CD4-positive, alpha-beta T cell treated with Interleukin-1 beta for 1 hour (primary cell): ENCODE measurements at regions not wholly inside any gene's neighbourhood (a gene's known extent, or its start where the extent isn't known, plus 50 kb on each side); places are given as distances from the start of the nearest gene placed in this dataset.

ENCODE experiments used
- DNase-seq, 2 donors: peaks; one replicate each; pipeline ENCODE4 v3.0.0-alpha.2; 2020 to 2022

GRCh38 chr18:39825485-39826150 lies 2129.4 kb upstream of the PIK3C3 start:
- DNase-seq: no peak

GRCh38 chr18:39806525-39806924 lies 2148.5 kb upstream of the PIK3C3 start:
- no peak for DNase-seq

GRCh38 chr18:39805218-39805617 lies 2149.8 kb upstream of the PIK3C3 start:
- DNase-seq: no peak

DNA sequence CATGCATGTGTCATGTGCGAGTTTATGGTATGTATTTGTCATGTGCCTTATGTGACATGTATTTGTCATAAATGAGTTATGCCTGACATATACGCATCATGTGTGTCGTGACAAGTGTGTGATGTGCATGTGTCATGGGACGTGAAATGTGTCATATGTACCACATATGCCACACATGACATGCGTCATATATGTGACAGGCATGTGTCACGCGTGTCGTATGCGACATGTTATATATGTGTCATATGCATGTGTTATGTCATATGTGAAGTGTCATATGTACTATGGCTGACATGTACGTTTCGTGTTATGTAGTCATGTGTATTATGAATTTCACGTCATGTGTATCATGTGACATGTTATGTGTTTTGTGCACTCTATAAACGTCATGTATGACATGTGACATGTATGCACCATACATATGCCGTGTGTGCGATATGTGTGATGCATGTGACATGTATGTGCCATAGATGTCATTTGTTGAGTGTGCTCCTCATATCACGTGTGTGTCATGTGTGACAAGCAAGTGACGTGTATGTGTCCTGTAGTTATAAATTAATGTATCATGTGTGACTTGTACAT lies 2152.3 kb upstream of the PIK3C3 start:
- DNase-seq: no peak

GRCh38 chr18:39801848-39802247 lies 2153.2 kb upstream of the PIK3C3 start:
- DNase-seq: no peak

GRCh38 chr18:39801010-39801409 lies 2154.0 kb upstream of the PIK3C3 start:
- DNase-seq: no peak

DNA sequence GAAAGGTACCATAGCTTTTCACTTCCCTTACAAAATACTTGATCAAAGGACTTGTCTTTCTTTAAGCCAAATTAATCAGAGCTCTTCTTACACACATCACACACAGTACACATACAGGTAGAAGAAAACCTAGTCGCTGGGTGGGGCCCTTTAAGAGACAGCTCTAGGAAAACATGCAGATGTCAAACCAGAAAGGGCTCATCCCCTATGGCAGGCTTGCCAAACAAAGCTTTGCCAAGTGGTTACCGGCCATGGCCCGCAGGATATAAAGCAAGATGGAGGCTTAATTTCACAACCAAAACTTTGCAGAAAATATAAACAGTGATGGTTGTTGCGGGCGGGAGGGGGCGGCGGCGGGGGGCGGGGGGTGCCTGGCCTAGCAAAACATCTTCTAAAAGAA lies 2156.0 kb upstream of the PIK3C3 start:
- no peak for DNase-seq

DNA sequence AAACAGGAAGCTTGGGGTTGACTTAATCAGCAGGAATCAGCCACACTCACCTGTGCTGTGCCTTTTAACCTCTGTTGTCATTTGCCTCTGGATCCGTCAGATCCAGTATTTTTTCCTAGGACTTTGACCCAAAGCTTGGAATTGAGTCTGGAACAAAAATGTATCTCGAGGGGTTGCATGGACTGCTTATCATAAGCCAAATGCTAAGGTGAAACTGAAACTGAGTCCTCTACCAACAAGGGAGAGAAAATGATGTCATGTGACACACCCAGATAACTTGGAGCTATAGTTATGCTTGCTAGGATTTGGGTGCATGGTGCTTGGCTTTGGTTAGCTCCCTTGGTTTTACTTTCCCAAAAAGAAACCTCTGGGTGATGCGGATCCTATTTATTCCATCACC lies 2158.6 kb upstream of the PIK3C3 start:
- no peak for DNase-seq

DNA sequence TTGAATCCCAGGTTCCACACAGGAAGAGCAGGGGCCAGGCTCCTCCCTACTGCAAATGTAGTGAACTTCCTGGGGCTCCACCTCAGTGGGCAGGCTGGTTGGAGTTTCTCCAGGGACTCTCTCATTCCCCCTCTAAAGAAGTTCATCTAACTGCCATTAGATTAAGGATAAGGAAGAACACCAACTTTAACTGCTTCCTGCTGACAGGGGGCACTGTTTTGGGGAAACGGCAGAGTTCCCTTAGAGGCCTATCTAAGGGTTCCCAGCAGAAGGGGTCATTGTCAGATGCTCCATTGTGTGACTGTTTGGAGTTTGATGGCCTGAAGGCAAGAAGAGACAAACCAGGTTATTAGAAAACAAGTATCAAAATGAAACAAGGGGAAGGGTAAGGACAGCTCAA lies 2159.7 kb upstream of the PIK3C3 start:
- DNase-seq: no peak

DNA sequence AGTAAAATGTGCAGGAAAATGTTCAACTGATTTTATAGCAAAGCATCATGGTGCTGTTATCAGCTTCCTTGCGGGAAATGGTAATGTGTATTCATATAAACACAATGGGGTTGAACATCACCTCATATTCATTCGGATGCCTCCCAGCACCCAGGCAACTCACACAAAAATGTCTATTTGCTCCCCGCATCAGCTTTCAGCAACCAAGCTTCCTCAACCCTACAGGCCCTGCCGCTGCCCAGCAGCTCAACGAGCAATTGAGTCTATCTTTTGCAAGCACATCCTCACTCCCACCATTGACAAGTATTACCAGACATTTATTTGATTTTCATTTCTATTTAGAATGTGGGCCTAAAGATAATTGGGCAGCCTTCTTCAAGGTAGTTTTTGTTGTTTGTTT lies 2161.4 kb upstream of the PIK3C3 start:
- no peak for DNase-seq

GRCh38 chr18:39788383-39788782 lies 2166.7 kb upstream of the PIK3C3 start:
- DNase-seq: no peak

- no peak for DNase-seq
Observed at GRCh38 chr18:39786477-39786876, 2168.6 kb upstream of the PIK3C3 start.

DNA sequence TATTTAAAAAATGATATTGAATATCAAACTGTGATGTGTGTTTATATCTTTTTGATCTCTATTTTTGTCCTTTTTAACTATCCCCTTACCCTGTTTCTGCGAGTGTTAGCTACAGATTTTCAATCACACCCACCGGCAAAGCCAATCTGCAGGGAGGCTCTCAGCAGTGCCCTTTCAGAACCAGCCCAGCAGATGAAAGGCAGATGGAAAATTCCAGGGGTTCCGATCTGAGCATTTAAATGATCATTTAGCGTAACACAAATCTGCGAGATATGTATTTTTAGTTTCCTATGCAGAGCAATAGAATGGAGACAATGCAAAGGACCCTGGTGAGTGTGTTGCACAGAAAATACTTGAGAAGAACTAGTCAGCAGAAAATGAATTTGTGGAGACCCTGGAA lies 2170.5 kb upstream of the PIK3C3 start:
- no peak for DNase-seq

DNA sequence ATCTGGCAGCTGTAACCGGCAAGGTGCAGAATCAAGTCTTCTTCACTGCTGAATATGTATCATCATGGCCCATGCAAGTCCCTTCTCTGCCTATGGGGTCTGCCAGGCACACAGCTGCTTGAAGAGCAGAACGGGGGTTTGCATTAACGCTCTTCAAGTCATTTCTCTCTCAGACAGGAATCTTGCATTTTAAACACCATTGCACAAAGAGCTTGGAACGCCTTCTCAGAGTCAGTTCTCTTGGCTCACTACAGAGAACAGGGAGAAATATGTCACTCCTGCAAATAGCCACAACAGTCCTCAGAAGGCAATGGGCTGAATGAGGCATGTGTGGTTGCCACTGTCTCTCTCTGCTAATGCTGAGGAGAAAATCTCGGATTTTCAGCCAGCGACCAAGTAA lies 2173.5 kb upstream of the PIK3C3 start:
- DNase-seq: no peak

- DNase-seq: no peak
Observed at GRCh38 chr18:39780774-39781173, 2174.3 kb upstream of the PIK3C3 start.

DNA sequence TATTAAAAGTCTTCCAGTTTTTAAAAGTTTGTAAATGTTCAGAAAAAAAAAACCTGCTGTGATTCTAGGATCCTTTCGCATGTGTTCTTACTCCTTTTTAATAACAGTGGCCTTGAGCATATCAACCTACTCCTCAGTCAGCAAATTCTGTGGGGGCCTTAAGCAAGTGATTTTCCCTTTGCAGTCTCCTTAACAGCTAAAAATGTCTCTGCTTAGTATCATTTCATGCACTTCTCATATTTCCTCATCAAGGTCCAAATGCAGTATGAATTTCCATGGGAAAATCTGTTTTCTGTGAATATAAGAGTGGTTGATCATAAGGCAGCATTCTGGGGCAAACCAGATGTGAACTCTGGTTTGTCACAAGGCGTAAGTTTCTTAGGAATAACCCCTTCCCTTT lies 2175.1 kb upstream of the PIK3C3 start:
- DNase-seq: no peak

DNA sequence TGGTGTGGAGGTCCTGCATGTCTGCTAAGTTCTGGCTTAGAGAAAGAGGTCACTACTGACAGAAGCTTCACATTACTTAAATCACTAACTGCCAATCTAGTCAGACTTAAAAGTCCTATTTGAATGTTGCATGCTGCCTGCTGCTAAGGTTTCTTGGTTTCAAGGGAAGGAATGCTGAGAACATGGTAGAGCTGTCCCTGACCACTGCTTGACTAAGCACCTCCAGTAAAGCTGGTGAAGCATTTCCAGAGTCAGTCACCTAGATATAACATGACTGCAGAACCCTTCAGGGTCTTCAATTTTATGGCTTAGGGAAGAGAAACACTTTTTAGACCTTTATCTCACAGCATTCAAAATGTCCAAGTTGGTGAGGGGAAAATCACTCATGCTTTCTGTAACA lies 2178.3 kb upstream of the PIK3C3 start:
- no peak for DNase-seq

DNA sequence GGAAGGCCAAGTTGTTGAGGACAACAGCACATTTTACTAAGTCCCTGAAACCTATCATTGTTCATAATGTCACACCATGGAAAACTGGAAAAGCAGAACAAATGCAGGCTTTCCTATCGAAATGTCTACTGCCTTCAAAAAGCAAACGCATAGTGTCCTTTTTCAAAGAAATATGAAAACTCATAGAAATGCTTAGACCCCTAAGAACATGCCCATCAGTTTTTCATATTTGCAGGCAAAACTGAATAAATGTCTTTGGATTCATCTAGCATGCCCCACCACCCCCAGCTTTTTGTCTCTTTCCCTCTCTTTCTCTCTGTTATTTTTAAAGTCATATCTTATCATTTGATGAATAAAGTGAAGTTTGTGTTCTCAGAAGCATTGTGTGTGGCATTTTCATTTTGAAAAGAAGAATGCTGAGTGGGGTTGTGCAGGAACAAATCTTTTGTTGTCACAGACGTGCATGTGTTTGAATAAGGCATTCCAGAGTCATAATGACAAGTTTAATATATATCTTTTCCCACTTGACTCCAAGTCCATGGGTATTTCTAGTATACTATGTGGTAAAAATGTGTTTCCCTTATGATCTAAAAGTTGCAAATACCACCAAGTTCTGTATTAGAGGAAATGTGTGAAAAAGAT lies 2180.0 kb upstream of the PIK3C3 start:
- no peak for DNase-seq

- no peak for DNase-seq
Observed at GRCh38 chr18:39773646-39774045, 2181.4 kb upstream of the PIK3C3 start.

GRCh38 chr18:39772155-39772919 lies 2182.7 kb upstream of the PIK3C3 start:
- DNase-seq: no peak

DNA sequence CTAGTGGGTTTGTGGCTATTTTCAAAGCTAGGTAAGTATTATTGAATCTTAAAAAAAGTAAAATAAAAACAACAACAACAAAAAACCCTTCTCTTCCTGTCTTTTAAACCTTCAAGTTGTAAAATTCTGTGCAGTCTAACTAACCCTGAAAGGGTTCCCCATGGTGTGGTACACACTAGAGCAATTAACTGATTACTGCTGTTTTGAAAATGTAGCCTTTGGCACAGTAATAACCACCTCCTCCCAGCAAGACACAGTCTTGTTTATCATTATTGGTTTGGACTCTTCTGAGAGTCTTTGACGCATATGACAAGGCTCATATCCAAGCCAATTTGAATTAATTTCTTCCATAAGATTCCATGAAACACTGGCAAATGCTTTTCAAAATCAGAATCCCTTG lies 2184.6 kb upstream of the PIK3C3 start:
- DNase-seq: no peak

- no peak for DNase-seq
Observed at GRCh38 chr18:39764873-39765272, 2190.2 kb upstream of the PIK3C3 start.

DNA sequence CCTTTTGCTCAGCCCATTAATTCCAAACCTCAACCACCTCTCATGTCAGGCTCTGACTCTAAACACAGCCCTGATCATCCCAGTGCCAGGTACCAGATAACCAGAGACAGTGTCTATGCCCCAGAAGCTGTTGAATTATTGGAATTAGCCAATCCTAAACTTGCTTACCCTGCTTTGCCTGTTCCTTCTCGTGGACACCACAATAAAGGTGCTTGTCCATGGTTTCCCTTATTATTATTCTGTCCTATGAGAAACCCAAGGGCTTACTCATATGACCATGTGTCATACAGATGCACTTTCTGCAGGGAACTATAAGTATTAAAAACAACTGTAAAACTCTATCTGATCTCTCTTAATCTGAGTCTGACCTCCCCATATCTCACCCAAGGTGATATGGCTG lies 2193.8 kb upstream of the PIK3C3 start:
- DNase-seq: no peak

GRCh38 chr18:39759926-39760325 lies 2194.3 kb upstream of the CELF4 start:
- no peak for DNase-seq
